ENCODE measurements at regions not wholly inside any gene's neighbourhood (a gene's known extent, or its start where the extent isn't known, plus 50 kb on each side); places are given as distances from the start of the nearest gene placed in this dataset.

DNA sequence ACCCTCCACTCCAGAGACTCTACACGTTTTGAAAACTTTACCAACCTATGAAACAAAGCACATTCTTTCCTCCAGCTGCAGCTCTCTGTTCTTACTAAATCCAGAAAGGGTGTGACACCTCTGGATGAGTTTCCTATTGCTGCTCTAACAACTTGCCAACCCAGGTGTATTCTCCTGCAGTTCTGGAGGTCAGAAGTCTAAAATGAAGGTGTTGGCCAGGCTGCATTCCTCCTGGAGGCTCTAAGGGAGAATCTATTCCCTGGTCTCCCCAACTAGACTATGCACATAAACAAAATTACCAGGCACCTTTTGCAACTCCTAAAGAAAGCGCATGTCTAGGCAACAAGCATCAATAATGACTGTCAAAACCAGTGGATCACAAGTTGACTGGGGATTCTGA is 128.8 kb downstream of the NUFIP1 start:
- Mint-ChIP-seq H3K27ac (ENCODE audit: unreplicated experiment) (no peak overlapping the region), H3K4me3 (ENCODE audit: unreplicated experiment) (no peak overlapping the region), H3K36me3 (ENCODE audit: unreplicated experiment) (no peaks in the 10 kb centered on the region), H3K9me3 (ENCODE audit: unreplicated experiment) (no peaks in the 10 kb centered on the region), H3K4me1 (ENCODE audit: unreplicated experiment) (no peaks in the 10 kb centered on the region), H3K27me3 (ENCODE audit: unreplicated experiment) (peaks cover 3% of the 10 kb centered on the region)
- TF ChIP-seq, protein P1, sequence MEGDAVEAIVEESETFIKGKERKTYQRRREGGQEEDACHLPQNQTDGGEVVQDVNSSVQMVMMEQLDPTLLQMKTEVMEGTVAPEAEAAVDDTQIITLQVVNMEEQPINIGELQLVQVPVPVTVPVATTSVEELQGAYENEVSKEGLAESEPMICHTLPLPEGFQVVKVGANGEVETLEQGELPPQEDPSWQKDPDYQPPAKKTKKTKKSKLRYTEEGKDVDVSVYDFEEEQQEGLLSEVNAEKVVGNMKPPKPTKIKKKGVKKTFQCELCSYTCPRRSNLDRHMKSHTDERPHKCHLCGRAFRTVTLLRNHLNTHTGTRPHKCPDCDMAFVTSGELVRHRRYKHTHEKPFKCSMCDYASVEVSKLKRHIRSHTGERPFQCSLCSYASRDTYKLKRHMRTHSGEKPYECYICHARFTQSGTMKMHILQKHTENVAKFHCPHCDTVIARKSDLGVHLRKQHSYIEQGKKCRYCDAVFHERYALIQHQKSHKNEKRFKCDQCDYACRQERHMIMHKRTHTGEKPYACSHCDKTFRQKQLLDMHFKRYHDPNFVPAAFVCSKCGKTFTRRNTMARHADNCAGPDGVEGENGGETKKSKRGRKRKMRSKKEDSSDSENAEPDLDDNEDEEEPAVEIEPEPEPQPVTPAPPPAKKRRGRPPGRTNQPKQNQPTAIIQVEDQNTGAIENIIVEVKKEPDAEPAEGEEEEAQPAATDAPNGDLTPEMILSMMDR (IDR thresholded peaks at IDR 0.05): no peak
- DNase-seq (ENCODE audit: extremely low spot score, unreplicated experiment): no peak

DNA sequence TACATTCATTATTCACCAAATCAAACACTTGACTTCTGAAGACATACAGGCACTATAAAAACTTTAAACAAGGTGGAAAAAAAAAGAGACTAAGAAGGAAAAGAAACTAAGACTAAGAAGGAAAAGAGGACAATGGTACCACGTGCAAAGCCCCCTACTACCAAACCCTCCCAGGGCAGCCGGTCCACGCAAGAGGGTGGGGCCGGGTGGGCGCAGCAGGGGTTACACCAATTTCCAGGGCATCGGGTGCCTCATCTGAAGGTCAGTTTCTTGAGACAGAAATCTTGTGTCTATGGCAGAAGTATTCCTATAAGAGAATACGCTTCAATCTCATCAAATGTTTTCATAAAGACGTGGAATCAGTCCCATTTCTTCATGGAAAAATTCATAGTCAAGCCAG is 131.5 kb downstream of the NUFIP1 start:
- no peak for DNase-seq (ENCODE audit: extremely low spot score, unreplicated experiment)
- no peaks in the 10 kb centered on the region for H3K36me3 Mint-ChIP-seq (ENCODE audit: unreplicated experiment)
- peaks cover 5% of the 10 kb centered on the region for H3K4me1 Mint-ChIP-seq (ENCODE audit: unreplicated experiment)
- H3K9me3 Mint-ChIP-seq (ENCODE audit: unreplicated experiment): no peaks in the 10 kb centered on the region
- TF ChIP-seq, protein P1 (IDR thresholded peaks at IDR 0.05): no peak
- peaks cover 3% of the 10 kb centered on the region for H3K27me3 Mint-ChIP-seq (ENCODE audit: unreplicated experiment)
- no peak overlapping the region for H3K27ac Mint-ChIP-seq (ENCODE audit: unreplicated experiment)
- no peak overlapping the region for H3K4me3 Mint-ChIP-seq (ENCODE audit: unreplicated experiment)

DNA sequence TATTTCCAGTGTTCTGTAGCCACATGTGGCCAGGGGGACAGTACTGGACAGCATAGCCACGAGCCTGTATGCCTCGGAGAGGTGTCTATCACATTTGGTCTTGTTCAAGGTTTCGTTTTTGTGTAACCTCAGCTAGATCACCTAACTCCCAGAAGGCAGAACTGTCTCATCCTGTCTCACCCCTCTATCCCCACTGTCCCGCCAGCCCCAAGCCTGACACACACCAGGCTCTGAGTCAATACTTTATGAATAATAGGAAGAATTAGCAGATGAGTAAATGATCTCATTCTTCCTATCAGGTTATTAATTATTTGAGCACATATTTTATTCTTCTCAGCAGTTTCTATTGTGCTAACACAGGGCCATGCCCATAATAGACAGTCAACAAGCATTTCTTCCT is 132.2 kb downstream of the NUFIP1 start:
- Mint-ChIP-seq H3K36me3 (ENCODE audit: unreplicated experiment) (no peaks in the 10 kb centered on the region), H3K27ac (ENCODE audit: unreplicated experiment) (no peak overlapping the region), H3K4me1 (ENCODE audit: unreplicated experiment) (peaks cover 7% of the 10 kb centered on the region), H3K9me3 (ENCODE audit: unreplicated experiment) (no peaks in the 10 kb centered on the region), H3K4me3 (ENCODE audit: unreplicated experiment) (no peak overlapping the region), H3K27me3 (ENCODE audit: unreplicated experiment) (peaks cover 3% of the 10 kb centered on the region)
- no peak for DNase-seq (ENCODE audit: extremely low spot score, unreplicated experiment)
- TF ChIP-seq, protein P1 (IDR thresholded peaks at IDR 0.05): no peak

DNA sequence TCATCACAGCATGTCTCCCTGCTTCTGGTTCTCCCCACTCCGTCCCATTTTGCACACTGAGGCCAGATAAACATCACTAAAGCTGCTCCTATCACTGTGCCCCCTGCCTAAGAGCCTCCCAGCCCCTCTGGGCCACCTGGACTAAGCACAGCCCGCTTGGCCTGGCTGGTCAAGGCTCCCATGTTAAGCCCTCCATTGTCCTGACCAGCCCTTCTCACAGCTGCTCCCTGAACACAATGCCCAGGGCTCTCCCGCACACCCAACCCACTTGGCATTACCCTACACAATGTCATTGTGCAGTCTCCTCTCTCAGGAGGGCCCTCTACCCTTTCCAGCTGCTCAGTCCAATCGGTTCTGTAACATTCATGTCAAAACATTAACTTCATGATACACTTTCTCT is 133.4 kb downstream of the NUFIP1 start:
- no peak for DNase-seq (ENCODE audit: extremely low spot score, unreplicated experiment)
- H3K9me3 Mint-ChIP-seq (ENCODE audit: unreplicated experiment): no peaks in the 10 kb centered on the region
- H3K27me3 Mint-ChIP-seq (ENCODE audit: unreplicated experiment): peaks cover 3% of the 10 kb centered on the region
- TF ChIP-seq, protein P1 (IDR thresholded peaks at IDR 0.05): no peak
- no peak overlapping the region for H3K4me3 Mint-ChIP-seq (ENCODE audit: unreplicated experiment)
- H3K27ac Mint-ChIP-seq (ENCODE audit: unreplicated experiment): no peak overlapping the region
- H3K4me1 Mint-ChIP-seq (ENCODE audit: unreplicated experiment): peaks cover 7% of the 10 kb centered on the region
- no peaks in the 10 kb centered on the region for H3K36me3 Mint-ChIP-seq (ENCODE audit: unreplicated experiment)

DNA sequence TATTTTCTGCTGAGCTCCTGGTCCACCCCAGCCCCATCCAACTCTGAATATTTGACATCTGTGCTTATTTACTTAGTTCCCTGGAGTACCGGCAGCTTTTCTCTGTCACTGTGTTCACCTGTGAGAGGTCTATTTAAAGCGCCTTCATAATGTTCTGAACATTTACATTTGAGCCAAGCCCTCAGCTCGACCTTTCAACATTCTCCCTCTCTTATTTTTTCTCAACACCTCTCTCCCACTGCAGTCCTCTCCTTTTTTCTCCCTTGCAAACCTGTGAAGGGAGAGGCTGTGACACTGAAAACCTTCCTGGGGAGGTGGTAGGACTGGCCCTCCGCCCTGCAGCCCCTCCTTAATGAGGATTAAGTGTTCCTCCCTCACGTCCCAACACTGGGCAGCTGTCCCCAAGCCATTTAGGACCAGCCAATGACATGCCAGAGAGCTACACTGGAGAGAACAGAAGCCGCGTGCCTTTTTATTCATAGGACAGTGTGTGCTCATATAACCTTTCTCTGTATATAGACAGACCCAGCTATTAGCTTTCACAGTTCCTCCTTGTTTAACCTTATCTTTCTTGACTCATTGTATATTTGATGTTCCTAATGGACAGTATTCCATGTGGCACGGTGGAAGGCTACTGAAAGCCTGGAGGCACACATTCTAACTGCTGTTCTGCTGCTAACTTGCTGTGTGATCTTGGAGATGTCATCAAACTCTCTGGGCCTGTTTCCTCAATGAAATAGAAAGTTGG is 134.8 kb downstream of the NUFIP1 start:
- Mint-ChIP-seq H3K27ac (ENCODE audit: unreplicated experiment) (no peak overlapping the region), H3K36me3 (ENCODE audit: unreplicated experiment) (no peaks in the 10 kb centered on the region), H3K4me3 (ENCODE audit: unreplicated experiment) (no peak overlapping the region), H3K4me1 (ENCODE audit: unreplicated experiment) (peaks cover 7% of the 10 kb centered on the region), H3K27me3 (ENCODE audit: unreplicated experiment) (peaks cover 3% of the 10 kb centered on the region), H3K9me3 (ENCODE audit: unreplicated experiment) (no peaks in the 10 kb centered on the region)
- TF ChIP-seq, protein P1 (IDR thresholded peaks at IDR 0.05): no peak
- no peak for DNase-seq (ENCODE audit: extremely low spot score, unreplicated experiment)

Data from osteocyte (in vitro differentiated cells).